22Rv1 (cell line): ENCODE measurements at regions not wholly inside any gene's neighbourhood (a gene's known extent, or its start where the extent isn't known, plus 50 kb on each side); places are given as distances from the start of the nearest gene placed in this dataset.

Source experiments
- H3K27ac ChIP-seq: fragments of 450-650 bp; 2 replicates; pipeline ENCODE4 v1.5.1; 2017
- ZFX ChIP-seq: fragments of 450-650 bp; IDR thresholded peaks from 2 replicates; pipeline ENCODE4 v1.6.1; 2017; ENCODE audit warnings: antibody characterized with exemption, borderline replicate concordance
- TF ChIP-seq, protein P1 (sequence below): fragments of 450-650 bp; IDR thresholded peaks from 2 replicates; pipeline ENCODE4 v1.5.1; 2017; ENCODE audit warnings: mild to moderate bottlenecking

- TF ChIP-seq, protein P1, sequence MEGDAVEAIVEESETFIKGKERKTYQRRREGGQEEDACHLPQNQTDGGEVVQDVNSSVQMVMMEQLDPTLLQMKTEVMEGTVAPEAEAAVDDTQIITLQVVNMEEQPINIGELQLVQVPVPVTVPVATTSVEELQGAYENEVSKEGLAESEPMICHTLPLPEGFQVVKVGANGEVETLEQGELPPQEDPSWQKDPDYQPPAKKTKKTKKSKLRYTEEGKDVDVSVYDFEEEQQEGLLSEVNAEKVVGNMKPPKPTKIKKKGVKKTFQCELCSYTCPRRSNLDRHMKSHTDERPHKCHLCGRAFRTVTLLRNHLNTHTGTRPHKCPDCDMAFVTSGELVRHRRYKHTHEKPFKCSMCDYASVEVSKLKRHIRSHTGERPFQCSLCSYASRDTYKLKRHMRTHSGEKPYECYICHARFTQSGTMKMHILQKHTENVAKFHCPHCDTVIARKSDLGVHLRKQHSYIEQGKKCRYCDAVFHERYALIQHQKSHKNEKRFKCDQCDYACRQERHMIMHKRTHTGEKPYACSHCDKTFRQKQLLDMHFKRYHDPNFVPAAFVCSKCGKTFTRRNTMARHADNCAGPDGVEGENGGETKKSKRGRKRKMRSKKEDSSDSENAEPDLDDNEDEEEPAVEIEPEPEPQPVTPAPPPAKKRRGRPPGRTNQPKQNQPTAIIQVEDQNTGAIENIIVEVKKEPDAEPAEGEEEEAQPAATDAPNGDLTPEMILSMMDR, result no peak
- TF ChIP-seq ZFX, result no peak
- H3K27ac ChIP-seq, result no peak overlapping the region
Observed at GRCh38 chr18:37720663-37721062, 155.1 kb upstream of the CELF4 start.

DNA sequence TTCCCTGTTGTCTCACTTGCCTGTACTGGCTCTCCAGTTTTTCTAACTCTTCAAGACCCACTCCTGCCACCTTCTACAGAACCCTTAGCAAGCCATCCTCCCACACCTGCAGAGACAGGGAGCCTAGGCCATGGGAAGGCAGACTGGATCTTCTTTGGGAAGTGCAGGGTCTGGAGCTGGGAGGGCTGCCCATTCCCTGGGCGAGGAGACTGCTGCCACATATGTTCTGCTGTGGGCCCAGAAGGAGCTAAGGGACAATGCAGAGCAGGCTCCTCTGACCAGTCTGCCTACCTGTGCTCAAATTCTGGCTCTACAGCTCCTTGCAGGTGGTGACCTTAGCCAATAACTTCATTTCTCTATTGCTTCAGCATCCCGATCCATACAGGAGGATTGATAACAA lies 152.1 kb upstream of the CELF4 start:
- no peak overlapping the region for H3K27ac ChIP-seq
- TF ChIP-seq ZFX, result no peak

GRCh38 chr18:37717098-37717497 lies 151.5 kb upstream of the CELF4 start:
- TF ChIP-seq, protein P1, result no peak
- no peak for TF ChIP-seq ZFX
- H3K27ac ChIP-seq, result no peak overlapping the region

GRCh38 chr18:37716106-37716735 lies 150.6 kb upstream of the CELF4 start:
- no peak overlapping the region for H3K27ac ChIP-seq
- TF ChIP-seq ZFX, result no peak
- TF ChIP-seq, protein P1, result no peak

GRCh38 chr18:37714691-37715090 lies 149.1 kb upstream of the CELF4 start:
- no peak overlapping the region for H3K27ac ChIP-seq
- TF ChIP-seq, protein P1, result no peak
- no peak for TF ChIP-seq ZFX

DNA sequence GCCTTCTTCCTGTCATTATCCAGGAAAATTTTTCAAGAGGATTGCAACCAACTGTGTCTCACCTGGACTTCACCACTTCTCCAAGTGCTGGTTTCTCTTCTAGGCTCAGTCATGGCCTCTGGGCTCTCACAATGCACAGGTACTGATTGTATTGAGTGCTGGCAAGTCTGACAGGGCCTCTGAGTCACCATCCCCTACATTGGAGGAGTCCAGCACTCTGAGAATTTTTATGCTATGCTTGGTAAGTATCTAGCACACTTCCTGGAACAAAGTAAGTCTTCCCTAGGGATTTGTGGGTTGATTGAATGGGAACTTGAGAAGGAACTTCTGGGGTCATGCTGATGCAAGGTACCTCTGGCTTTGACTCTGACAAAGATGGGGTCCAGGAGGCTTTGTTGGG lies 147.2 kb upstream of the CELF4 start:
- H3K27ac ChIP-seq, result no peak overlapping the region
- no peak for TF ChIP-seq ZFX
- TF ChIP-seq, protein P1, result no peak

DNA sequence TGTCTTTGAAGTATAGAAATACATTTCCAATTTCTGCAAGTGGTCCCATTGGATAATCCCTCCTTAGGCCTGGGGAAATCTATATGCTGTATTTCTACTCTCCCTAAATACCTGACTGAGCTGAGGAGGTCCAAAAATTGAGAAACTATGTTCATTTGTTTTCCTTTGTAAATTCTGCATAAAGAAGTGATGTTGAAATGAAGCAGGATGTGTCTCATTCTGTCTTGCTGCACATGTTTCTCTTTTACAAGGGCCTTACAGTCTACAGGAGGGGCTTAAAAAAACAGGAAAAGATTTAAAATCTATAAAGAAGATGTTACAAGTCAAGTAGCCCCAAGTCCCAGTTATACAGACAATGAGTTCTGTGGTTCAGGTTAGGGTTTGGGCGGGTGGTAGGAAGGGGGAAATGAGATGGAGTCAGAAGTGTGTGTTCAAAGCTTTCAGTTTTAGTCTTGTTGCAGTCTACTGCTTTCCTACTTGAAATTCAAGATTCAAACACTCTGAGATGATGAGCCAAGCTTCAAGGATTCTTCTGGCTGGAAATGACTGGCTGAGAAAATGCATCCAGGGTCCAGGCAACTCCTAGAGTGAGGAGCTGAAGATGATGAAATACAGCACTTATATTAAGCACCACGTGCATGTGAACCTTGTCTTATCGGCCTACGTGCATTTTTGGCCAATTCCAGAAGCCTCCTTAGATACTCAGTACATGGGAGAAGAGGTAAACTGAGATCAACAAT lies 146.3 kb upstream of the CELF4 start:
- H3K27ac ChIP-seq, result no peak overlapping the region
- no peak for TF ChIP-seq ZFX

DNA sequence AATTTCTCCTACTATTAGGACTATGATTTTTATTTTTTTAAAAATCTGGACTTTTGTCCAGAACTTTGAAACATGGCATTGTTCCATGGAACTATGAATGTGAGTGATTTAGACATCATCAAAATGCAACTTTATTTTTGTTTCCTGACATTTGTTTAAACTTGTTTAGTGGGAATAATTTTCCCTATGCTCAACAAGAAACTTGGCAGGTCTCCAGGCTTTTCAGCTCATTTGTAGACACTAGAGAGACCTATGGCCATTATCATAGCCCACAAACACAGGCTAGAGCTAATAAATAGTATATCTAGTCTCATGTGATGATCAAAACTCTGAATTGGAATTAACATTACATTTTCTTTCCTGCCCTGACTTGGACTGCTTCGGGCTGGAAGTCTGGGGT lies 145.1 kb upstream of the CELF4 start:
- no peak overlapping the region for H3K27ac ChIP-seq
- TF ChIP-seq ZFX, result no peak
- TF ChIP-seq, protein P1, result no peak
